AG04449 (cell line): ENCODE measurements at regions not wholly inside any gene's neighbourhood (a gene's known extent, or its start where the extent isn't known, plus 50 kb on each side); places are given as distances from the start of the nearest gene placed in this dataset.

Source experiments
- CTCF ChIA-PET: fragments of 350-600 bp; formaldehyde crosslinking; extraction: SDS; loops from one replicate; lab custom pipeline; 2021; ENCODE audit warnings: antibody characterized with exemption; lab: Yijun Ruan, JAX
- POLR2A ChIA-PET: fragments of 400-600, 350-600 bp; formaldehyde crosslinking; extraction: SDS; loops from one replicate; lab custom pipeline; 2020; ENCODE audit warnings: antibody characterized with exemption, inconsistent platforms; lab: Yijun Ruan, JAX
- DNase-seq: peaks from one replicate; pipeline ENCODE4 v3.0.0-alpha.2; 2010; ENCODE audit warnings: low read depth, low spot score
- H3K4me3 ChIP-seq: 2 replicates; pipeline ENCODE4 v1.5.1; 2011; ENCODE audit warnings: low read depth, mild to moderate bottlenecking, control low read depth, low read length
- TF ChIP-seq, protein P1 (sequence below): IDR thresholded peaks from one replicate; pipeline ENCODE4 v1.5.1; 2011; ENCODE audit warnings: mild to moderate bottlenecking, moderate library complexity, low read length, control low read depth, inconsistent platforms; ENCODE audit not compliant: insufficient read depth; ENCODE audit errors: missing control alignments

DNA sequence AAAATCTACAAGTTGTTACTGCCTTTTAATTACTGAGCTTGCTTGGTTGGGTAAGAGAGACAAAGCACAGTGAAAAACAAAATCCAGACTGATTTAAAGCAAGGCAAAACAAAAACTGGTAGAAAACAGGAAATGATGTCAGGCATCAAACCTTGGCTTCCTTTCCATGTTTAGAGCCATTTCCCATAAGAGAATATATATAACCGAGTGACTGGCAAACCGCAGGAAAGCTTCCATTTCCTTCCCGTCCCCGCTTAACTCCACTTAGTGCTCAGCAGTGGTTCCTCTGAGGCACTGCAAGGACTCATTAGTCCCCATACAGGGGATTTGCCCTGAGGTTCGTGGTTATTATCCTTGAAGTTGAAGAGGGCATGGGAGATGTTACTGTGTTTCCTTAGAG lies 446.3 kb downstream of the LPIN1 start:
- TF ChIP-seq, protein P1, sequence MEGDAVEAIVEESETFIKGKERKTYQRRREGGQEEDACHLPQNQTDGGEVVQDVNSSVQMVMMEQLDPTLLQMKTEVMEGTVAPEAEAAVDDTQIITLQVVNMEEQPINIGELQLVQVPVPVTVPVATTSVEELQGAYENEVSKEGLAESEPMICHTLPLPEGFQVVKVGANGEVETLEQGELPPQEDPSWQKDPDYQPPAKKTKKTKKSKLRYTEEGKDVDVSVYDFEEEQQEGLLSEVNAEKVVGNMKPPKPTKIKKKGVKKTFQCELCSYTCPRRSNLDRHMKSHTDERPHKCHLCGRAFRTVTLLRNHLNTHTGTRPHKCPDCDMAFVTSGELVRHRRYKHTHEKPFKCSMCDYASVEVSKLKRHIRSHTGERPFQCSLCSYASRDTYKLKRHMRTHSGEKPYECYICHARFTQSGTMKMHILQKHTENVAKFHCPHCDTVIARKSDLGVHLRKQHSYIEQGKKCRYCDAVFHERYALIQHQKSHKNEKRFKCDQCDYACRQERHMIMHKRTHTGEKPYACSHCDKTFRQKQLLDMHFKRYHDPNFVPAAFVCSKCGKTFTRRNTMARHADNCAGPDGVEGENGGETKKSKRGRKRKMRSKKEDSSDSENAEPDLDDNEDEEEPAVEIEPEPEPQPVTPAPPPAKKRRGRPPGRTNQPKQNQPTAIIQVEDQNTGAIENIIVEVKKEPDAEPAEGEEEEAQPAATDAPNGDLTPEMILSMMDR: no peak
- H3K4me3 ChIP-seq: no peak overlapping the region
- CTCF ChIA-PET: no interaction called here
- POLR2A ChIA-PET: no interaction called here
- no peak for DNase-seq

DNA sequence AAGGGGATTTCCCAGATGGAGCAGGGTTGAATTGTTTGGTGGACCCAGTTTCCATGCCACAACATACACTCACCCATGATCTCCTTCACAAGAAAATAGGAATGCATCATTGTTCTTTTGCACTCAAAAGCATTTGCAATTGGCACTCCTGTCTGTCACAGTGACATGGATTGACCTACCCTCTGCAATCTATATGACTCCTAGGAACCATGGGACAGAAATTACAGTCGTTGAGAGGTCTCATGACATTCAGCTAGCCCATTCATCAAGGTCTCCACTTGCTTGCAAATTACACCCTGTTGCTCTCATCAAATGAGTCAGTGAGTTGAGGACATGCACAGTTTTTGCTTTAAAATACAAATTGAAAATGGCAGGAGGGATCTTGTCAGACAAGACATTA lies 448.5 kb downstream of the LPIN1 start:
- CTCF ChIA-PET: interaction anchor here (0.8 kb wide), 1 partner anchor 17 kb away, joined by 3 read pairs; no protein-coding TSS in a partner anchor
- no peak overlapping the region for H3K4me3 ChIP-seq
- TF ChIP-seq, protein P1: no peak
- POLR2A ChIA-PET: no interaction called here
- DNase-seq: no peak

DNA sequence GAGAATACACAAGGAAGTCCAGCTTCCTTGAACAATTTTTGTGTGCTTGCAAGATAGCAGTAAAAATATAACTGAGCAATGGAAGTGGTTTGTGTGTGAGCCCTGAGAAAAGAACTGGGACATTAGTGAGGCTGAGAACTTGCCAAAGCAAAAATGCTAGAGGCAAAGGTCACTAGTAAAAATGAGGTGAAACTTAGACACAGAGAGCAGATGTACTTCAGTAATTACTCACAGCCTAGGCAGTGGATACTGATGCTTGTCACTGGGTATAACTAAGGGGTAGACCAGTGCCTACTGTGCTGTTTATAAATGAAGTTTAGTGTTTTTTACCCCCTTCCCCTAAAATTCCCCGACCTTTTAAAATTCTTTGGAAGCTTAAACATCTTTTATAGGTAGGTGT lies 450.1 kb downstream of the LPIN1 start:
- POLR2A ChIA-PET: no interaction called here
- no peak for DNase-seq
- CTCF ChIA-PET: no interaction called here
- TF ChIP-seq, protein P1: no peak
- no peak overlapping the region for H3K4me3 ChIP-seq

DNA sequence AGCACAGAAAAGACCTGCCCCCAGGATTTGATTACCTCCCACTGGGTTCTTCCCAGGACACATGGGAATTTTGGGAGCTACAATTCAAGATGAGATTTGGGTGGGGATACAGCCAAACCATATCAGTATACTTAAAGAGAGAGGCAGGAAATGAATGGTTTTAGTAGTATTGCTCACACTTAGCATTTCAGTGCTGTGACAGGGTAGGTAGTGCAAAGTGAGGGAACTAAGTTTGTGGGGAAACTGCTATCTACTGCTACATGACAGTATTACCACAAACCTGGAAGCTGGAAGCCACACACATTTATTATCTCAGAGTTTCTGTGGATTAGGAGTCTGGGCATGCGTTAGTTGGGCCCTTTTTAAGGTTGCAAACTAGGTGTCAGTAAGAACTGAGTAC lies 450.7 kb downstream of the LPIN1 start:
- TF ChIP-seq, protein P1: no peak
- ChIA-PET POLR2A (no interaction called here), CTCF (interaction anchor here (1.0 to 1.4 kb wide), 2 partner anchors 9 to 13 kb away, joined by 3 to 4 read pairs; no protein-coding TSS in a partner anchor)
- DNase-seq: no peak
- H3K4me3 ChIP-seq: no peak overlapping the region

DNA sequence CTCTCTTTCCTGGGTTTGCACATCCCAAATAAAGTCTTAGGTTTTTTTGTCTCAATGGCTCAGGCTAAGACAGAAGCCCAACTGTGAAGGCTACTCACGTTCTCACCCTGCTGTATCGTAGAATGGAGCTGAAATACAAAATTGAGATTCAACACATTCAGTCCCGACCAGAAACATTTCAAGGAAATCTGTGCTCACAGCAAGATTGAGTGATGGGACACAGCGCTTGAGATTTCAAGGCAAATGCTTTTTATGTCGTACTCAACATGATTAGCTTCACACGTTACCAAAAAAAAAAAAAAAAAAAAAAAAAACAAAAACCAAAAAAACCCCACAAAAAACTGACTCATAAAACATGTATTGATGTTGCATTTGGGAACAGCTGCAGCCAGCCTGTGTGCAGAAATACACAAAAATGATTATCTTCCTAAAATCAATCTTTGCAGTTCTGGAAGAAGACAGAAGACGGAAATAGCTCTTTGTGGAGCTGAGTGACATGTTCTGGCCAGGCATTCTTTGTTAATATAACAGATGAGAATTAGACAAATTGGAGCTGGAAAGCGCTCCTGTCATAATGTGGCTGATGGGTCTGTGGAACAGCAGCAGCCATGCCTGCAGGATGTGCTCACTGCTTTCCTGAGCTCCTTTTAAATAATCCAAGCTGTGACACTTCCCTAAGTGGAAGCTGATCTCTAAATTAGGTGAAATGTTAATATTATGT lies 453.2 kb downstream of the LPIN1 start:
- ChIA-PET CTCF (interaction anchor here (1.2 to 1.9 kb wide), 2 partner anchors 11 to 20 kb away, joined by 3 to 7 read pairs; no protein-coding TSS in a partner anchor), POLR2A (interaction anchor here (0.6 to 0.7 kb wide), 2 partner anchors 58 to 254 kb away, joined by 4 read pairs; no protein-coding TSS in a partner anchor)
- TF ChIP-seq, protein P1: no peak
- no peak for DNase-seq
- H3K4me3 ChIP-seq: no peak overlapping the region

DNA sequence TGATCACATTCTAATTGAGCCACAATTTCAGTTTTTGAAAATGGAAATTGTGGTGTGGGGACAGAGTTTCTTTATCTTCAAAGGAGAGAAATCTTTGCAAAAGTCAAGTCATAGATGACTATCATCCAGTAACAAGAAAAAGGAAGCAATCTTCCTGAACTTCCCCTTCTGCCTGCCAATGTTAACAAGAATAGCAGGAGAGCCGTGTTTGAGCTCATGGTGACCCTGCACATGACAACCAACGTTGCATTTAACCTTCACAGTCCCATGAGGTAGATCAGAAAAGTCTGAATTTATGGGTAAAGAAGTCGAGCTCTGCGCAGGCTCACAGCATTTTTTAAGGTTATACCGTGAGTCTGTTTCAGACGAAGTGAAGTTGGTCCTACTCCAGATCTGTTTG lies 454.9 kb downstream of the LPIN1 start:
- CTCF ChIA-PET: interaction anchor here (1.7 to 1.9 kb wide), 2 partner anchors 13 to 20 kb away, joined by 3 to 7 read pairs; no protein-coding TSS in a partner anchor
- no peak overlapping the region for H3K4me3 ChIP-seq
- no peak for DNase-seq
- TF ChIP-seq, protein P1: no peak
- POLR2A ChIA-PET: no interaction called here
